NCI-H1417 treated with DMSO at 0.1 percent for 48 hours (cell line): ENCODE measurements at regions not wholly inside any gene's neighbourhood (a gene's known extent, or its start where the extent isn't known, plus 50 kb on each side); places are given as distances from the start of the nearest gene placed in this dataset.

Experiments
- DNase-seq: peaks from one replicate; lab custom pipeline; 2025; lab: John Stamatoyannopoulos, UW

DNA sequence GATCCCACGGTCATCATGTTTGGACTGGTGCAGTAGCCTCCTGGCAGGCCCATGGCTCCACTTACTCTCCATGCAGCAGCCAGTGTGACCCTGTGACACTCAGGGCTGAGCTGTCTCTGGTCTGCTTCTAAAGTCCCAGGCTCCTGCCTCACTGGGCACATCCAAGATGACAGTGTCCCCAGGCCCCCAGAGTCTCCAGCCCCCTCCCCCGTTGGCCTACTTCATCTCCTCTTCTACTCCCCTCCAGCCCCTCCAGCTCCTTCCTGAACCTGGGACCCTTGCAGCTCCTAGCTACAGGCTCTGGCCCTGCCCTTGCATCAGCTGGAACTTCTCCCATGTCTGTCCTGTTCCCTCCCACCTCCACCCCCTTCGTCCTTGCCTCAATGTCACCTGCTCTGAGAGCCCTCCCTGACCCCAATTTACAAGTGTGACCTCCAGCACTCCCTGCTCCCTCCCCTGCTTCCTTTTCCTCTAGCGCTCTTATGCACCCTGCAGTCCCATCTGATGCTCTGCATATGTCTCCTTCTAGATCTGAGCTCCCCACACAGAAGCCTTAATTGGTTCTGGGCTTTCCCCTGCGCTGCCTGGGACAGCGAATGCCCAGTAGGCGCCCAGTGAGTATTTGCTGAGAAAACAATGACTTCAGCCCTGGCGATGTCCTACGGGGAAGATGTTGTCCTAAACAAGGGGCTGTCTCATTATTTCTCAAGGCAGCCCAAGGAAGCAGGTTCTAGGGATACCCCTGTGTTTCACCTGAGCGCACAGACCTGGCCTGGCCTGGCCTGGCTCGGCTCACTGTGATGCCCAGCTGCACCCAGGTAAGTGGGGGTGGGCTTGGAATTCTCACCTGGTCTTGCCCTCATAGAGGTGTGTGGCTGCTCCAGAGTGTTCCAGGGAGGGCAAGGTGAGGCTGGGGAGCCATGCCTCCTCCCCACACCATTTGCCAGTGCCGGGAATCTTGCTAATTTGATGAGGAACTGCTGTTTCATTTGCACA is 600.6 kb downstream of the PTPRU start:
- no peak for DNase-seq

DNA sequence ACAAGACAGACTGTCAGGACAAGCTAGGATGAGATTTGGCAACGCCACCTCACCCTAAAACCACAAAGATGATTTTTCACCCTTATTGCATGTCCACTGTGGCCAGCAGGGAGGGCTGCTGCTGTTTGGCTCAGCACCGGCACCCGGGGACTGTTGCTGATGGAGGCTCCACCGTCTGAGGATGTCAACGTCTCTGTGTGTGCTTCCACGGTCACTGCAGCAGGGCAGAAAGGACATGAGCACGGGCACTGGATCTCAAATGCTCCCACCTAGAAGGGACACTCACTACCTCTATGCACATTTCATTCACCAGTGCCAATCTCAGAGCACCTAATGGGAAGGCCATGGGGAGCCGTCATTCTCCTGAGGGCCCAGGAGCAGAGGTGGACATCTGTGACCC is 599.6 kb downstream of the PTPRU start:
- DNase-seq: no peak

DNA sequence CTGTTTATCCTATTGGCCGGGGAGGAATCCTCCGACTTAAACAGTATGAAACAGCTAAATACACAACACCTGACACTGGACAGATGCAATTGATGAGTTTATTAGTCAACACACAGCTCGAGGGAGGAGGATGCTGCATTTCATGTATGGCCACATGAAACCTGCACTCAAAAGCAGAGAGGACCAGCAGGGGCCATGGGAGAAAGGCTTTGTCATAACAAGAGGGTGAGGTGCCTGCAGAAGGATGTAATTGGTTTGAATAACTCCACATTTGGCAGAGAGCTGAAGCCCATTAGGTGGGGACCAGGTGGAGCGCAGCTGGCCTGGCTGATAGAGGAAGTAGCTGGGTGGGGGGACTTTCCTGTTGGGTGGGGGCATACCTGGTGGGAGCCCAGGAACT is 599.1 kb downstream of the PTPRU start:
- no peak for DNase-seq

DNA sequence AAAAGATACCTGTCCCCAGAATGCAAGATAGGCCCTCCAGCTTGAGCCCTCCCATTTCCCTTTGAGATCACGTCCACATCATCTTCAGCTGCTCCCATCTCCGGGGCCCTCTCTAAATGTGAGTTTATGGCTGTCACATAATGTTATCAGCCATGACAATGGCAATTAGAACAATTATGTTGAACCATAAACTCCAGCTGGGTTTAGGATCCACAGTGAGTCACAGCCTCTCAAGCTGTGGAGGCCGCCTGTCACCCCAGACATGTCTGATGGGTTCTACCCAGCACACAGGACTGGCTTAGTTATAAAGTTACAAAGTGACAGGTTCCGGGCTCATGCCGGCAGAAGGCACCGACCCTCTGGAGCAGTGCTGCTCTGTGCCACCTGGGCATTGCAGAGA is 597.3 kb downstream of the PTPRU start:
- DNase-seq: no peak

DNA sequence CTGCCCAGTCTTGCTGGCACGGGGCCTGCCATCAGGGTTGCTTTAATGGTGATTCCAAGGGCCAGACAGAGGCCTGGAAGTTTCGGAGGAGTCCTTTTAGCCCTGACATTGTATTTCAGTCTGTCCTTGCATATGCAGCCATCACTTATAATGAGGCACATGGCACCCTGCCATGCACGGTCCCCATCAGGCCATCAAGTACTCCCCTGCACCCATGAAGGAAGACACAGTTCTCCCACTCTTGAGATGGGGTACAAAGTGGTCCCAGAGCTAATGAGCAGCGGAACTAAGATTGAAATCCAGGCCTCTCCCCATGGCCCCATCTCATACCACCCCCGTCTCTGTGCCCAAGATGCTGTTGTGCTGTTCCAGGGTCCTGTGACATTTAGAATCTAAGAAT is 596.6 kb downstream of the PTPRU start:
- no peak for DNase-seq

DNA sequence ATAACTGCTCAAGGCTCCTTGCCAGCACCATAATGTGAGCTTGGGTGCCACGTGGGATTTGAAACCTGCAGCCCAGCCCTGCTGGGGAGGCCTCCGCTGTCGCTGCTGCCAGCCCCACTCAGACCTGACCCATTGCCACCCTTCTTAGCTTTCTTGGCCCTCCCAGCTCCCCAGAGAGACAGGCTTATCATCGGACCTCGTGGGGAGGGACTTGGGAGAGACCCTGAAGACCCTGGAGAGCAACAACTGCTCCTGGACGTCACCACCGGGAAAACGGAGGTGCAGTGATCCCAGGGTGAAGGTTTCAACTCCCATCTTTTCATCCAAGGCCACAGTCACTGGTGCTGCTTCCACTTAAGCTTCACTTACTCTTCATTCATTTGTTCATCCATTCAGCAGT is 596.1 kb downstream of the PTPRU start:
- no peak for DNase-seq

DNA sequence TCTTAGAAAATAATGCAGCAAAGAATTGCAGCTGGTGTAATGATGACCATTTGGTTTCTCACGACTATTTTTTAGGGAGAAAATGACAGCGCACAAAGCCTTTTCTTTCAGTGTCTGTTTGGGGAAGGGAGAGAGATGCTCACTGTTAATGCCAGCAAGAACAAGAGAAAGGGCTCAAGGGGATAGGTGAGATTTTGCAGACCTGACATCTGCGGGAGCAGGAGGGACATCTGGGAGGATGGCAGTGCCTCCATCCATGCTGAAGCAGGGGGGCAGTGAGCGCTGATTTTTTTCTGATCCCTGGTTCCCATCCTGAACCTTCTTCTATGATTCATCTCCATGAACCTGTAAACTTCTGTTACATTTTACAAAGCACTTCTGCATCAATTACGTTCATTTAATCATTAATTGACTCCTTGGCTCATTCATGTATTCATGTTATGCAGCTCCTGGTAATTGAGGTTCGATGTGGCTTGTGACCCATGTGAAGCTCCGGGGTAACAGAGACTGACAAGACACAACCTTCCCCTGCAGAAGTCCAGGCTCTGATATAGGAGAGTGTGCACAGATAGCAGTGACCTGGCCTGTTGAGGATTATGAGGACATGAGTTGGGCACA is 595.3 kb downstream of the PTPRU start:
- no peak for DNase-seq

DNA sequence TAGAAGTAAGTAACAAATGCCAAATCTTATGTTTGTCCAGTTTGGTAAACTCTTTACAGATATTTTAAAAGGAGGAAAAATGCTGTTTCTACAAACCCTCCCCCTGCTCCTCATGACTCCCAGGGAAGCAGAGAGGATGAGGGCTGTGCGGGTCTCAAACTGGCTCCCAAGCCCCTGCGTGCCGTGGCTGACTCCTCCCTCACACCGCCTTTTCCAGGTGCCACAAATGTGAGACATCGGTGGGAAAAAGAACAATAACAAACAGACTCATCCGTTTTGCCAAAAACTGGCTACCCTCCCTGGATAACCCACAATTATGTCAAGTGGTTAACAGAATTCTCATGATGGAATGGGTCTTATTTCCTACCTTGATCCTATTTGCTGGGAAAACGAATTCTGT is 594.6 kb downstream of the PTPRU start:
- no peak for DNase-seq

DNA sequence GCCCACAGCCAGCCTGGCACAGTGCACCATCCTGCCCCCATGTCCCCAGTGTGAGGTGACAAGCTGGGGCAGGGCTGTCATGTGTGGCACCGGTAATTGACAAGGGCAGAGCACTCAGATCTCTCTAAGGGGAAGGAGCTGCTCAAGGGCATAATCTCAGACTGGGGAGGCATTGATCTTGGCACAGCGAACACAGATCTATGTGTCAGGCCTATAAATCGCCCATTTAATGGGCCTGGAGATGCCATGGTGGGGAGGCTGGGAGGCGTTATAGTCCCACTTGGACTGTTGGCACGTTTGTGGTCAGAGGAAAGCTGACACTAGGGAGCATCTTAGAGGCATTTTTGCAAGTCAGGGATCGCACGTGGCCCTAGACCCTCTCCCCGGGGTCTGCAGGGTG is 594.1 kb downstream of the PTPRU start:
- no peak for DNase-seq

DNA sequence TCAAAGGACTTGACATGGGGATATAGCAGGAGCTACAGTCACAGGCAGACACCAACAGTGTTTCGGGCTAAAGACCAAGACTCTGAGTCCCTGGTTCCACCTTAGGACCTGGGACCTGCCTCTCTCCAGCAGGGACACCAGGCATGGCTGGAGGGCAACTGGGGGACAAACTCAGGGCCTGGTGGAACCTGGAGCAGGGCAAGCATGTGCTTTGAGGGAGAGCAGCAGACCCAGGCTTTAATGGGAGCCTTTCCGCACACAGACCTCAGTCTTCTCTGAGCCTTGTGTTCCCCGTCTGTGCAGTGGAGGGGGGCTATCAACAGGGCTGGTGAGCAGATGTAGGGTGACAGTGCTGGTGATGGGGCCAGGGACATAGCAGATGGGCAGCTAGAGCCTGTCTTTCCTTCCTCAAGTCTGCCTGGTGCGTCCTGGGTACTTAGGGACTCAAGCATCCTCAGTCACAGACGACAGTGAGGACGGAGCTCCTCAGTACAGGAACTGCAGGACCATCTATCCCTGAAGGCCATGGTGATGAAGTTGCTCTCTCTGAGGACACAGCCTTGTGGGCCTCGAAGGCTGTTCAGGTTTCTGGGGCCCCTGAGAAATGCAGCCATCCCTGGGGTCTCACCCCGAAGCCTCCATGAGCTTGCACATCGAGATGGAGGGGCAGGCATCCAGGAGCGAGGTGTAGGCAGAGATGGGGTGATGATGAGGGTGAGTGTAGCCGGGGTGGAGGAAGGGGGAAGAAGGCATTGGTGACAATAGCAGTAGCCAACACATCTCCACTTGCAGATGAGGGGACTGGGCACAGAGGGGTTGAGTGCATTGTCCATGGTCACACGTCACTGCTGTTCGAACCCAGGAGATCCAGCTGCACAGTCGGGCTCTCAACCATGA is 593.4 kb downstream of the PTPRU start:
- DNase-seq: no peak

DNA sequence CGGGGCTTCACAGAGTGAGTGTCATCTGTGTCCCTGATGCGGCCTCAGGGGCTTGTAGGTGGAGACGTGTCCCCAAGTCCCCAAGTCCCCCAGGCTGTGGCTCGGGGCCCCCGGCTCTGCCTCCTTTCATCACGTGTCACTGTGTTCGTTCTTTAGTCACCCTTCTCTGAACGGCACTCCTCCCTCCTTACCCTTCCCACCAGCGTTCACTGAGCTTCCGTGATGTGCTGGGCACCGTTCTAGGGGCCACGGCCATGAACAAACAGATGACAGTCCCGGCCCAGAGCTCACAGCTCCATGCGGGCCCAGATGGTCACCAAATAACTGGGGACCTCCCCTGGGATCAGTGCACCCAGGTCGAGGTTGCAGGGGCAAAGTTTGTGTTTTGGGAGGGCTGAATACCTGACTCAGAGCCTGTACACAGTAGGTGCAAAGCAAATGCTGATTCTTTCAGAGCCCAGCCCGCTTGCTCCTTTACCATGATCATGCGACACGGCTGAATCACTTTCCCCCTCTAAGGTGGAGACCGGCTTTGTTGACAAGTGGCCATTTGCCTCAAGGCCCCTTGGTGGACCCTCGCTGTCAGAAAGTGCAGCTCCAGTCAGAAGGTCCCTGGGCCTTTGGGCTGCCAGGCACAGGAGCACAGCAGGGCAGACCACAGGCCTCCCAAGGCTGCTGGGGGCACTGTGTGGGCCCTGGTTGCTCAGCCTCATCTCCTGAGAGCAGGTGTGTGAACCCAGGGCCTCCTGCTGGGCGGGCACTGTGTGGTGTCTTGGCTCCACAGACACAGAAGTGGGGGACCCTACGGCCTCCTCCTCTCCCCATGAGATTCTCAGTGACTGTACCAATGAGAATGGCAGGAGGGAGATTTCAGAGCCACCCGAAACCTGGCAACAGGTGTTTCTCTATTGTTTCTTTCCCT is 592.5 kb downstream of the PTPRU start:
- no peak for DNase-seq

DNA sequence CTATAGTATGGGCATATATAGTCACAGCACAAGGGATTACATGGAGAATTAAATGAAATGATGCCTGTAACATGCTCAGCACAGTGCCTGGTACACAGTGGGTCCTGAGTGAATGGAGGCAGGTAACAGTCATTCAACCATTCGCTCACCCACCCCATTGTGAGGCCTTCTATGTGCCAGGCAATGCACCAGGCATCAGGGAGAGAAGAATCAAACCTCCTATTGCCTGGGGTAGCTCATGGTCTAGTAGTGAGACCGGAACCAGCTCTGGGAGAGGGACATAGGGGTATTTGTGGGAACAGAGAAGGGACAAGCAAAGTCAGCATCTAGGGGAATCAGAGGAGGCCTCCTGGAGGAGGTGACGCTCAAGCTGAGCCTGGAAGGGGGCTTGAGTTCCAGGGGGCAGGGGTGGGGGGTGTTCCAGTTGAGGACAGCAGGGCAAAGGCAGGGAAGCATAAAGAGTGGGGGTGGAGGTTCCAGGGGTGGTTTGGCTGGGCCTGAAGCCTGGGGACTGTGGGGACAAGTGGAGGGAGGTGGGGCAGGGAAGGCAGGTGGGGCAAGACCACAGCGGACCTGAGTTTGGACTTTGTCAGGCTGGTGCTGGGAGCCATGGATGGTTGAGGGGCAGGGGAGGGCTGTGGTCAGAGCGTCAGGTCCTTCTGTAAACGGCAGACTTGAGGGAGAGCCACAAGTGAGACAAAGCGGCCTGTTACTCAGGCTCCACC is 591.6 kb downstream of the PTPRU start:
- DNase-seq: no peak

DNA sequence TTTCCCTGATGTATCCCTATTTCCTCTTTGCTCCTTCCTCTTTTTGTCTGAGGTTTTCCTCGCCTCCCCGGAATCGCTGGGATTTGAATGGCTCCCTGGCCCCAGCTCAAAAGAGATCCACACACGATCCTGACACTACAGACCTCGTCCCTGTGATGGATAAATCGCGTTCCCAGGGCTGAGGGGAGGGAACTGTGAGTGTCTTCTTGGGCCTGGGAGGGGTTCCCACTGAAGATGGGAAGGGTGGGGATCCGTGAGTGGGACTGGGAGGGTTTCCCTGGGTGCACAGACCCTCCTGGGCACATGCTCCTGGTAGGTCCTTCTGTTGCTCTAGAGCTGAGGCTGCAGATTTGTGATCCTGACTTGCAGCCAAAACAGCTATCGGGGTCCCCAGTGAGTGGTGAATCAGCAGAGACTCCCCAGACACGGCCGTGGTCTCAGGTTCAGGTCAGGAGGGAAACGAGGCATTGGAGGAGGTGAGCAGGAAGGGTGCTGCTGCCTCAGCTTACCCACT is 591.0 kb downstream of the PTPRU start:
- no peak for DNase-seq

DNA sequence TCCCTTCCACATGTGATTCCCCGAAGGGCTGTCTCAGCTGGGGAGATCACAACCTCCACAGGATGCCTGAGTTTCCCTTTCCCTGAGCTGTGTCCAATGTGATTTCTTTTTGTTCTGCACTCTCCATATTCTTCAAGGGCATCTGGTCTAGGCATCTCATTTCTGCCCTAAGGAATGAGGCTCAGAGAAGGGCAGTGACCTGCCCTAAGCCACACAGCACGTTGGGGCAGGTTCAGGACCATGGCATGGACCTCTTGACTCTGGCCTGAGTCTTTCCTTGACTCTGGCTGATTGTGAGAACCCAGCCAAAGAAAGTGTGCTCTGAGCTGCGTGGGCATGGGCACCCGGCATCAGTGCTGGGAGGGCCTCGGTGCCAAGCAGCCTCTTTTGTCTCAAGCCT is 590.3 kb downstream of the PTPRU start:
- DNase-seq: no peak

DNA sequence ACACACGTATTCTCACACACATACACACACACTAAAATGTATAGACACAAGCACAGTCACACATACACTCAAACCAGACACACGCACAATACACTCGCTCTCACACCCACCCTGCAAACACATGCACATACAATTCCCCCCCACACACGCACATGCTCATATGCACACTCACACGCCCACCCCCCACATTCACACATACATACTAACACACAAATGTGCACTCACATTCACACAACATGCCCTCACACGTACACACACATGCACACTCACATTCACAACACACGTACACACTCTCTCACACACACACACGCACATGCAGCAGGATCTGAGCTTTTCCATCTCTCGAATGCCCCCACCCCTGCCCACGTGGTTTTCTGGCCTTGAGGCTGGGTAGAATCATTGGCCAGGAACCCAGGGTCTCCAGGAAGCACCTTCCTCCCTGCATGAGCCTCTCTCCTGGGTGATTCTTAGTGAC is 589.7 kb downstream of the PTPRU start:
- no peak for DNase-seq

DNA sequence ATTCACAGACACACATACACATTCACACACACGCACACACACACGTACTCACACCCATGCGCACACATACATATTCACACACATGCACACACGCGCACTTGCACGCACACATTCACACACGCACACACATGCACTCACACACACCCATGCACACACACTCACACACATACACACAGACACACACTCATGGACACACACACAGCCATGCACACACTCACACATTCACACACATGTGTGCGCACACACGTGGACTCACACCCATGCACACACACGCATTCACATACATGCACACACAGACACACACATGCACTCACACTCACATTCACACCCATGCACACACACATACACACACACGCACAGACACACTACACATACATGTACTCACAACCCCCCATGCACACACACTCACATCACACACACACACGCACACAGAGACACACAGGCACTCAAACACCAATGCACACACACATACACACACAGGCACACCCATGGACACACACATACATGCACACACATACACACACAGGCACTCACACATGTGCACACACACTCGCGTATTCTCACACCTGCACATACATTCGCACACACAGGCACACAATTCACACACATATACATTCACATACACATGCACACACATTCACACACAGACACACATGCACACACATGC is 589.1 kb downstream of the PTPRU start:
- DNase-seq: no peak

DNA sequence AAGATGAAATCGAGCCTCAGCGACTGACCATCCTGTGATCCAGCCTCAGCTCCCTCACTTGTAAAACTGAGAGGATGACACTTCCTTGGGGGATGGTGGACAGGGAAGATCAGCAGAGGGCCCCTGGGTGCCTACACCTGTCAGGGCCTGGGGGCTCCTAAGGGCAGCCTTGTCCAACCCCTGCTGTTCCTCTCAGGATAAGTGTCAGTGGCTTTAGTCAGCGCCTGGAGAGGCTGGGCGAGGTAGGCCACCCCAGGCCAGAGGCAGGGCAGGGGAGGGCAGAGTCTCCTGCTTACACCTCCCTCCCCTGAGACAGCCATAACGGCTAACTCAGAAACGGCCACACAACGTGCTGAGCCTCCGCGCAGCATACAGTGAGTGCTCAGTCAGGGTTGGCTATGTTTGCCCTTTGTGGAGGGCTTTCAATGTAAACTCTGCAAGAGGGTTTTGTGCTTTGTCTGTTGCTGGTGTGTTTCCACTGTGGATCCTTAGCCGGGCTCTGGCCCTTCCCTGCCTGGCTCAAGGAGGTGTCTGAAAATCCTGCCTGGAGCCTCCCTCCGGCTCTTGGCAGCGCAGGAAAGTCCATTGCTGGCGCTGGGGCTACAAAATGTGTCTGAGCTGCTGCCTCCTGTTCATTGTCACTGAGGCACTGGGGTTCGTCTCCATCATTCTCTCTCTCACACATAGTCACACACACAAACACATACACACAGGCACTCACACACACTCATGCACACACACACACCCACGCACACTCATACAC is 588.4 kb downstream of the PTPRU start:
- DNase-seq: no peak

DNA sequence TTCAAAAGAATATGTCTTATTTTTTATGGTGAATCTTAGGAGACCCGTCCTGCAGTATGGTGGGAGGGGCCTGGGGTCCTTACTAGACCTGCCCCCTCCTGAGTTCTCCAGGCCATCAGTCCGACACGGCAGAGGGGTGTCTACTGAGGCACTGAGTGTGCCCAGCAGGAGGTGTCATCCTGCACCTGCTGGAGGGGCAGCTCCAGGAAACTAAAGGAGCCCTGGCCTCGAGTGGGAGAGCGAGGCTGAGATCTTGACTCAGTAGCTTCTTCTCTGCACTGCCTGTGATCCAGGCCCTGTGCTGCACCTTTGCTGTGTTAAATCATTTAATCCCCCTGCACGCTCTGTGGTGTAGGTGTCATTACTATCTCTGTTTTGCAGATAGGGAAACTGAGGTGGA is 587.7 kb downstream of the PTPRU start:
- DNase-seq: no peak

DNA sequence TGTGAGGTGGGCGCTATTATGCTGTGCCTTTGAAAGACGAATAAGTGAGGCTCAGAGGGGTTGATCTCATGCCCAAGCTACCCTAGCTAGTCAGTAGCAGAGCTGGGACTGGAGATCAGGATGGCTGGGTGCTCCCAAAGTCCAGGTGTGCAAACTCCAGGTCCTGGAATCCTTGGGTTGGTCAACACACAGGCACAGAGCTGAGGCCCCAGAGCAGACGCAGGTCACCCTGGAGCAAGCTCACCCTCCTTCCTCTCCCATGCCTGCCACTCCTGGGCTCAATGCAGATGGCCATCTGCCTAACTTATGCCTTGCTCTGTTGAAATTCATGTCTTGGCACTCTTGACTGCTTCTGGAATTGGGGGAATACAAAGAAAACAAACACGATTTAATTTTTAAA is 587.2 kb downstream of the PTPRU start:
- DNase-seq: no peak
